Stimulated activated CD4-positive, alpha-beta T cell treated with anti-CD3 and anti-CD28 coated beads, TNF-alpha, amount 100 ng/mL, for 24 hours (primary cell): ENCODE measurements at regions not wholly inside any gene's neighbourhood (a gene's known extent, or its start where the extent isn't known, plus 50 kb on each side); places are given as distances from the start of the nearest gene placed in this dataset.
"Not testable (repeated sequence)": the region's sequence is repeated elsewhere in the genome, so short reads cannot be mapped to it uniquely, and the experiment has no call there.

ENCODE experiments used
- DNase-seq, 3 experiments: peaks; one replicate each; pipeline ENCODE4 v3.0.0-alpha.2; 2020; ENCODE audit warnings: low read depth in 3 of 3

DNA sequence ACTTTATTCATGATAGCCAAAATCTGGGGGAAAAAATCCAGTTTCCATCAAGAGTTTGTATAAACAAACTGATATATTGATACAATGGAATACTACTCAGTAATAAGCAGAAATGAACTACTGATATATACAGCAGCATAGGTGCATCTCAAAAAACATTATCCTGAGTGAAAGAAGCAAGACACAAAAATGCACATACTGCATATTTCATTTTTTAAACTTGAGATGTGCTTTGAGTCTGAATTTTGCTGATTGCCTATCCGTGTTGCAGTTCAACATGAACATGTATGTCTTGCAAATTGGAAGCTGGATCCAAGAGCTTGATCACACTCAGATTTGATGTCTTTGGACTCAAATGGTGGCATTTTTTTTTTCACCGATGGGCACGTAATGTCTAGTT is 132.4 kb downstream of the TSEN15 start:
- no peak for DNase-seq

DNA sequence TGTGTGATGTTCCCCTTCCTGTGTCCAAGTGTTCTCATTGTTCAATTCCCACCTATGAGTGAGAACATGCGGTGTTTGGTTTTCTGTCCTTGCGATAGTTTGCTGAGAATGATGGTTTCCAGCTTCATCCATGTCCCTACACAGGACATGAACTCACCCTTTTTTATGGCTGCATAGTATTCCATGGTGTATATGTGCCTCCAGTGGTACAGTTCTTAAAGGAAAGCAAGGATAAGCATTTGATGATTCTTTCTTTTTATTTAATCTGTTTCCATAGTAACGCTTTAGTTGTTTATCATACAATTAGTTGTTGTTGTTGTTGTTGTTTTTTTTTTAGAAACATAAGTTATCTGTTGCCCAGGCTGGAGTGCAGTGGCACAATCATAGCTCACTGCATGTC is 133.1 kb downstream of the TSEN15 start:
- DNase-seq, result not testable (repeated sequence)

DNA sequence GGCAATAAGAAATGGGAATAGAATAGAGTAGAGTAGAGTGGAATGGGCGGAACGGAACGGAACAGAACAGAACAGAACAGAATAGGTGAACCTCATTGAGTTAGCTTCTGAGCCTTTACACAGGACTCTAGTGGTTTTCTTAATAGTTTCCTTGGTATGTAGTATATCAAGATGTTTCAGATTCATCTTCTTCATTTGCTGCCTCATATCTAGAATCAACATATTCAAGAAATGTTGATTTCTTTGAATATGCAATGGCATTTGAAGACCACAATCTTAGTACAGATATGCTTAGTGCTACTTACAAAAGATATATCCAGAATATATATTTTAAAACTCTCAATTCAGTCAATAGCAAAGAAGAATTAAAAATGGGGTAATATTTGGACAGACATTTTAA is 133.8 kb downstream of the TSEN15 start:
- DNase-seq, result no peak

DNA sequence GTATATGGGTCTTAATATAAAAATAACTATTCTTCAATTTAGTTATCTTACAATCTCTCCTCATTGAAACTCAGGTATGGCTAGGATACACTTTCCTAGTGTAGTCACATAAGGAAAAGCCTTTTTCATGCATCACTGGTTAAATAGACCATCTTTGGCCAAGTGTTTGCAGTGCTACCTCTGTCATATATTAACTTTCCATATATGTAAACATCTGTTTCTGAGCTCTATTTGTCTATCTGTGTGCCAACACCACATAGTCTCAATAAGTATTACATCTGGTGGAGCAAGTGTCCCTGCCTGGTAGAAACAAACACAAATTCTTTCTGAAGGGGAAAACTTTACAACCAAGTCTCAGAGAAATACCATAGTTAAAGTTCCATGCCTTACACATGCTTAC is 134.6 kb downstream of the TSEN15 start:
- no peak for DNase-seq

DNA sequence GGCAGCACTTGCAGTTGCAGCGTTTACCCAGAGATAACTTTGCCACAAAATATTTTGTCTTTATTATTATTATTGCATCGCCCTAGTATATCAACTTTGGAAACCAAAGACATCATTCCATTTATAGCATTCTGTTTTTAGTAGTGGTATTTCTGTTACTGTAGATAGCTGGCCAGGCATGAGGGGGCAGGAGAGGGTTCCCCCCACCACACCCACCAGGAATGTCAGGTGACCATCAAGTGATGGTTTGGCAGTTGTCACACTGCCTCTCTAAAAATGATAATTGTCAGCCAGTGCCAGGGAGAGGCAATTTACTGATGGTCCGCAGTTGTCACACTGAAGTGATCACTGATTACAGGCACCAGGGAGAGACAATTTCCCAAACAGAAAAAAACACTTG is 135.6 kb downstream of the TSEN15 start:
- no peak for DNase-seq

DNA sequence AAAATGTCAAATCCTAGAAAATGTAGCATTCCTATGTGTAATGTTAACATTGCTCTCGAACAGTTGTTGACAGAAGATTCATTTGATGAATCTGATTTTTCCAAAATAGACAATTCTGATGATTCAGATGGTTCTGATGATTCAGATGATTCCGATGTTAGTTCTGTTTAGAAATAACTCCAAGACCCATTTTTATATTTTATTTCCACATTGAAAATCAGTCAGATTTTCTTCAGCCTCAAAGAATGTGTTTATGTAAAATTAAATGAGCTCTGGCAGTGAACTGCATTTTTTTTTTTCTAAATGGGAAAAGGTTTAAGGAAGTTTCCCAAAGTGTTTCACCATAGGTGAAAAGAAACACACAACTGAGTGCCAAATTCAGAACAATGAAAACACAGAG is 136.5 kb downstream of the TSEN15 start:
- no peak for DNase-seq

DNA sequence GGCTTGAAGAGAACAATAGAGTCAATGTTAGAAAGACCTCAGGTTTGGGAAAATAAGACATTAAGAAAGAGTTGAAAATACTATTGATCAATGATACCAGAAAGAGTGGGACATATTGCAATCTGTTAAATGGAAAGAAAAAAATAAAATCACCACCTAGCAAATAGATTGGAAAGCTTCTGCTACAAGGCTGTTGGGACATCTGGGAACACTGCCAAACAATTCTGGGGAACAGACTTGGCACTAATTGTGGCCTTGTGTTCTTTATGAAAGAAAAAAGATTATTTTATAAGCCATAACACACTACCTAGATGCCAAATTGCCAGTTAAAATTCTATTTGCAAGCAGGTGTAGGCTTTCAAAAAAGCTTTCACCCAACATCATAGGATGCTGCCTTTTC is 137.8 kb downstream of the TSEN15 start:
- DNase-seq, result no peak

DNA sequence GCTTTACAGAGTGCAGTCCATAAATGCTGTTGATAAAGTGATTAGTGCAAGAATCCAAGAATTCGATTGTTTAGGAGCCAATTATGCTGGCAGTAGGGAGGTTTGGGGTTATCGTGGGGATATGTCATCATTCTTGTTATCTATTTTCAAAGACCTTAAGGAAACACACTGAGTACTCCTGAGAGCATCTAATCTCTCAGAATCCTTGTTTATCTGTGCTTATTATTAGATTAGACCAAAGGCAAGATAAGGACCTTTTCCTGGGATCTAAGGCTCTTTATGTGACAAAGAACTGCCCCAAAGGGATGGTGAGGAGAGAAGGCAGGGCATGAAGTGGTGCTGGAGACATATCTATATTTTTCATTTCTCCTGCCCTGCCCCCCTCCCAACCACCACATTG is 139.1 kb downstream of the TSEN15 start:
- no peak for DNase-seq

DNA sequence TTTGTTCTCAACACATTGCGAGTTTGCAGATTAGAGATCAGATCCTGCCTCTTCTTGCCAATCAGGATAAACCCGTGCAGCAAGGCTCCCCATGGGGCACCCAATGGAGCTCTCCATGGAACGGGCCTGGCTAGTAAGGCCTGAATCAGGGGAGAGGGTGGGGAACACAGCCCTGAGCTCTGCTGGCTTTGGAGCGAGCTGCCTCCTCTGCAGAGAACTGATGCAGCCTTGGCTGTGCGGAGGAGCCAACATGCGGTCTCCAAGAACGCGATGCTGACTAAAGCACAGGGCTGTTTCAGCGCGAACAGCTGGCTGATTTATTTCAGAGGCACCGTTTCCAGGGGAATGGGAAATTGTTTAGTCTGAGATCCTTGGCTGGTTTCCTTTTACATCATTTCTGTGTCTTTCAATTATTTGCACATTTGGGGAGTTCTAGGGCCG is 139.7 kb downstream of the TSEN15 start:
- no peak for DNase-seq

DNA sequence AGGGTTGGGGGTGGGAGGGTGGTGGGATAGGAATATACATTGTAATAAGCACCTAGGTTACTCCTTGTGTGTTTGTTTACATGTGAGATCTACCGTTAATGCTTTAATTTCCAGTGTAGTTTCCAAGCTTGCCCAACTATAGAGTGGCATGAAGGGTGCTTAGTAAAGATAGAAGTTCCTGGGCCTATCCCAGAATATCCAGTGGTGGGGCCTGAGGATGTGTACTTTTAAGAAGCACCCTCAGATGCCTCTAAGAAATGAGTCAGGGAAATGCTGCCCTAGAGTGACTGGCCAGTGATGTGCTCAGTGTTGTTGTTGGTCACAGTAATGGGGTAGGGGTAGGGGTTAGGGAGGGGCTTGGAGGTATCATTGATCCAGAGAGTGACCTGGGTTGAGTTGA is 141.3 kb downstream of the TSEN15 start:
- no peak for DNase-seq

DNA sequence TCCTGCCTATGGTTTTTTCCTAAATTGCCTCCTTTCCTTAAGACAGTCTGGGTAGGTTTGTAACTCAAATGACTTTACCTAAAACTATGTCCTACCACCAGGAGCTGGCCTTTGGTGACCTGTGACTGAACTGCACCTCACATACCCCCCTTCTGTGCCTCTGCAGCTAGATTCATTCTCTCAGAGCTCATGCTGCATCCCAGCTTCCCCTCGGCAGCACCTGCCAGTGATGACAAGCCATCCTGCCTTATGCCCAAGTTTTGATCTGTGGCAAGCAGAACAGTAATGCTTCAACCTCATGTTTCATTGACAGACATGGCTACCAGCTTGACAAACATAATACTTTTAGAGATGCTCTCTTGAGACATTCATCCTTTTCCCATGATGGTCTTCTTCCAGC is 141.9 kb downstream of the TSEN15 start:
- no peak for DNase-seq

DNA sequence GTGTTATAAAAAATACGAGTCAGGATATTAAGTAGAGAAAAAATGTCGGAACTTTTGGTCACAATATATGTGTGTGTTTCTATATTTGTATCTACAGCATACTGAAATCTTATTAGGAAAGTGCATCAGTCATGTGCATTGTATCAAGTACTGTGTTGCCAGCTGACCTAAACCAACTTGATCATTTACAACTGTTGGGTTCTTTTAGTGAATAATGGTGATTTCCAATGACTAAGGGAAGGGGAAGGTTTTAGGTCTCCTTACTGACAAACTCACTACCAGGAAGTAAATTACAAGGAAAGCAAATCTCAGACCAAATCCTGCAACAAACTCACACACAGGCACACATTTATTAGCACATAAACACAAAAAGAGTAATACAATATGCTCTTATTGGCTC is 142.7 kb downstream of the TSEN15 start:
- DNase-seq, result no peak

DNA sequence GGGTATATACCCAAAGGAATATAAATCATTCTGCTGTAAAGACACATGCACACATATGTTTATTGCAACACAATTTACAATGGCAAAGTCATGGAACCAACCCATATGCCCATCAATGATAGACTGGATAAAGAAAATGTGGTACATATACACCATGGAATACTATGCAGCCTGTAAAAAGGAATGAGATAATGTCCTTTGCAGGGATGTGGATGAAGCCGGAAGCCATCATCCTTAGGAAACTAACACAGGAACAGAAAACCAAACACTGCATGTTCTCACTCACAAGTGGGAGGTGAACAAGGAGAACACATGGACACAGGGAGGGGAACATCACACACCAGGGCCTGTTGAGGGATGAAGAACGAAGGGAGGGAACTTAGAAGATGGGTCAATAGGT is 144.2 kb downstream of the TSEN15 start:
- not testable (repeated sequence) for DNase-seq

DNA sequence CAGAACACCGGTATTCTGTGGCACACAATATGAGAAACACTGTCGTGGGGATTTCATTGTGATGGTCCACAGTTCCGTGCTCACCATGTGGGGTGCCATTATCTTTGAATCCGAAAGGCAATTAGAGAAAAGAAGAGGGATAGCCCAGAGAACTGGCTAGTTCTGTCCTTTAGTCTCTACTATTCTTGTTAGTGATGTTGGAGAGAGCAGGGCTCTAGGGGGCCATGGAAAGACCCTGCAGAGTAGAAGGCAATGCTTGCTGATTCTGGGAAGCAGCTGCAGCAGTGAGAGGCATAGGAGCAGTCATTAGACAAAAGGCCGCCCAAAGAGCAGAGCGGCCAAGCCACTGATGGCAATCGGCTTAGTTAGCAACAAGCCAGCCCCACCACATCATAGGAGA is 146.3 kb downstream of the TSEN15 start:
- no peak for DNase-seq

DNA sequence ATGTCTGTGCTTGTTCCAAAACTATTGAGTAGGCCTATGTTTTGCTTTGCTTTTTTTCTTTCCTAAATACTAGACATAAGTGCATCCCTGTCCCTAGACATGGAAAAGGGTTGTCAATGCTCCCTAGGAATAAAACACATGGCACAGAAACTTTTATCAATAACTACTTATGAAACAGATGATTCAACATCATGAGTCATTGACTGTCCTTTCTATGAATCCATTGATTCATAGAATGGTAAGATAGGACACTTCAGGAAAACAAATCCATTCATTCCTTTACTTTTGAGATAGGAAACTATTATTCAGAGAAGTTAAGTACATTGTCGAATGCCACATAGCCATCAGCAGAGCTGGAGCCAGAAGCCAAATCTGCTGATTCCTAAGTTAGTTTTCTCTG is 147.5 kb downstream of the TSEN15 start:
- DNase-seq, result no peak

DNA sequence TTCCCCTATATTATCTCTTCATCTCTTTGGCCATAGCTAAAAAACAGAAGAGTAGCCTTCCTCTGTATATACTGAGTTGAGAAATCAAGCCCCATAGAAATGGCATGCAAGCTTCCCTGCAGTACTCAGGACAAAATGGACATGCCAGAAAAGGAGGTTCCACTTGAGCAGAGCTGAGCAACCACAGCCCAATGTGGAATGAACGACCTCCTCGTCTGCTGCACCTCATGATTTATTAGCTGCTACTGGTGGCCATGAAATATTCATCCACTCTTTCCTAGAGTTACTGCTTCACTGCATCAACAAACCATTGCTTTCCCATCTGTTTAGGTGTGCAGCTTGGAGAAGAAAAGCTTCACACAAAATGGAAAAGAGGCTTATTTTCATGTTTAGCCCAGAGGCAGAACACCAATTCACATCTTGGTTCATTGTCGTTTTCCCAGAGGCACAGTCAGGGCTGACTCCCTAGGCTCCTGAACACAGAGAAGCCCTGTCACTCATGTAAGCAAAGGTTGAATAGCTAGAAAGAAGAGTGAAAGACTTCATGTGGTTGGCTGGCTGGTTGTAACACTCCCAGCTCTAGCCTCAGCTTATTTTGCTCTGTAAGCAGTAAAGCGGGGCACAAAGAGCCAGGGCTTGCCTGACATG is 148.0 kb downstream of the TSEN15 start:
- no peak for DNase-seq

DNA sequence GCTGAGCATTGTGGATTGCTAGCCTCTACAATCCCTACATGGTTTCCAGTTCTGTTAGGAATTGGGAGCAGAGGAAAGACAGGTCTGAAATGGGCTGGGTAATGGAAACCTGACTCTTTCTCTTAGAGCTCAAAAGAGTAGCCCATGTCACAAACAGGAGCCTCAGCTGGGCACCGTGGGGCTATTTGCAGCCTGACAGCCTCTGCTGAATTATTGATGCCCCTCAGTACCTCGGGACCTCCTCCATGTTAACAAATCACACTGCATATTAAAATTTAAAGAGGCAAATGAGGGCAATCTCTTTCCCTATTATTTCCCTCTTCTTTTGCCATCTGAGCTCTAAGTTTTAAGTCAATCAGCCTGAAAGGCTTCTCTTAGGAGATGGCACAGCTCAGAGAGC is 157.1 kb downstream of the TSEN15 start:
- no peak for DNase-seq

DNA sequence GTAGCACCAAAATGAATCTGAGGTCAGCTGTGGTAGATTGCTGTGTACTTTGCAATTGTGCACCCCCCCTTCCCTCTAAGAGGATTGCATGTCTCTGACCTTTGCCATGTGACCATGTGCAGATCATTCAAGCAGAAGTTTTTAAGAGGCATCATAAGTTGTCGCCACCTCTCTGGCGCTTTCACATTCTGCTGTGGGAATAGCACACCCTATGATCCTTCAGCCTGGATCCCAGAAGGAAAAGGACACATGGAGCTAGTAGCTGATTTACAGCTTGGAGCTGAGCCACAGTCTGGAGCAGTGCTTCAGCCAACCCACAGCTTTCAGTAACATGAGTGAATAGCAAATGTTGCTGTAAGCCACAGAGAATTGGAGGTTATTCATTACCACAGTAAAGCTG is 158.5 kb downstream of the TSEN15 start:
- DNase-seq, result no peak

DNA sequence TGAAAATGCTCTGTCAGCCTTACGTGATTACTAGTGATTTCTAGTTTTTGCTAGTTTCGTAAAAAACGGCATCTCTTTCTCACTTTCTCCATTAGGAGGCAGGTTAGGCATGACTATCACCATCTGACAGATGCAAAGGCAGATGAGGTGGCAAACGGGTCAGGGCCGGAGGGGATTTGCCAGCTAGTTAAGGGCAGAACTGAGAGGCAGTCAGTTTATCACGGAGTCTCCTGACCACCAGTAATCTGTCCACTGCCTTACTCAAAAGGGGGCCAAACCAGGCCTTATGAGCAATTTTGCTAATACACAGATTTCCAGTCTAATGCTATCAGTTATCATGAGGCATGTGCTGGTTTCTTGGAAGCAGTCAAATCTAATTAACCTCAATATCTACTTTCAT is 159.3 kb downstream of the TSEN15 start:
- DNase-seq, result no peak

DNA sequence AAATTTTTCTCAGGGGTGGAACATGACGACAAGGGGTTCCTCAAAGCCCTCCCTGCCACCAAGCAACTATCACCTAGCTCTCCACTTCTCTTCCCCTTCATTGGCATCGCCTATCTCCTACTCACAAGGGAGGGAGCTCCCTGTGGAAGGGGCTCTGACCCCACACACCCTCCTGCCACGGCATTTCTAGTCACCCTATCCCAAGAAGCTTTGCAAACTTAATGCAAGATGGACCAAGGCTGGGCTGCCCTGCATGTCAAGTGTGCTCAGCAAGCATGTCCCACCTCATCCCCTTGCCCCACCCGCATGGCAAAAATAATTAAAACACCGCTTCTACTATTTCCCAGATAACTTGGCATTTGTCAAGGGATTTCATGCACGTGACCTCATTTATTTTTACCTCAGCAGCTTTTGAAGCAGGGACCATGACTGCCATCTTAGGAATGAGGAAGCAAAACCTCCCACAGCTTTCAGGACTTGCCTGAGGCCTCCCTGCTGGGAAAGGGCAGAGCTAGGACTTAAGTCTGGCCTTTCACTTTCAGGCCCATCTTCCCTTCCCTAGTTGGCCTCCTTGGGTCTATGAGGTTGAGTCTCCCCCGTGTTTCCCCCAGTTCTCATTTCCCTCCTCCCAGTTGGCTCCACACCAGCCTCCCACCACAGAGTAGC is 161.3 kb downstream of the TSEN15 start:
- DNase-seq, result no peak

DNA sequence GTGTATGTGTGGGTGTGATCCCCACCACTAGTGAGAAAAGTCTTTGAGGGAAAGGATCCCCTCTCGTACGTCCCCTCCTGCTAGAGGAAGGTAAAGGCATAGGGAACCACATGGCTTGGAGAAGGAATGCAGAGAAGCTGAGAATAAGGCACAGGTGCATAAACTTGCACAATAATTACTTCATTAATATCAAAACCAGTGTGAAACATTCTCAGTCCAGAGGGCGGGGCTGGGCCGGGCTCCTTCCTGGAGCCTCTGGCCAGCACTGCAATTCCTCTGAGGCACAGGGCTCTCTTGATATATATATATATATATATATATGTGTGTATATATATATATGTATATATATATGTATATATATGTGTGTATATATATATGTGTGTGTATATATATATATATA is 162.6 kb downstream of the TSEN15 start:
- DNase-seq, result no peak

DNA sequence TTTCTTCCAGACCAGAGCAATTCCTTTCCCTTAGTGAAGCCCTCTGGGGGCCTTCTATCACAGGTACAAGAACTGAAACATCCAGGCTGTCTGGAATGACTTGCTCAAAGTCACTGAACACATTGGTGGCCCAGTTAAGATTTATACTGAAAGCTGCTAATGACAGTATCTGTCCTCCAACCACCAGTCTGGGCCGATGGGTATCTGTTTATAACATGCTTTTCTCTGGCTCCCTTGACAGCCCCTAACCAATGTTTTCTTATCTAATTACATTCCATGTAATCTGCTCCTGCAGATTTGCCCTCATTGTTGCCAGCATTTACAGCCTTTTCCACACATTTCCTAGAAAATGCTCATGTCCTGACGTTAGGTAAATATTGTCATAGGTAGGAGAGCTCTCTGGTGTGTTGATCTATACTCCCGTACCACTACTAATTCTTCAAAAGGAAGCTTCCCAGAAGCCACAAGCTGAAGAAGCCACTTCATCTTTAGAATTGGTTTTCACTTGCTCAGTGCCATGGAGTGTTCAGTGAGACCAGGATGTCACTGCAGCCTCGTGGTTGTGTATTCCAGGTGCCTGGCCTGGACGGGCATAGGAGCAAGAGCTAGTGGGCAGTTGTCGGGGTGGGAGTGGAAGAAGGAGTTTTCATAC is 163.9 kb downstream of the TSEN15 start:
- no peak for DNase-seq

DNA sequence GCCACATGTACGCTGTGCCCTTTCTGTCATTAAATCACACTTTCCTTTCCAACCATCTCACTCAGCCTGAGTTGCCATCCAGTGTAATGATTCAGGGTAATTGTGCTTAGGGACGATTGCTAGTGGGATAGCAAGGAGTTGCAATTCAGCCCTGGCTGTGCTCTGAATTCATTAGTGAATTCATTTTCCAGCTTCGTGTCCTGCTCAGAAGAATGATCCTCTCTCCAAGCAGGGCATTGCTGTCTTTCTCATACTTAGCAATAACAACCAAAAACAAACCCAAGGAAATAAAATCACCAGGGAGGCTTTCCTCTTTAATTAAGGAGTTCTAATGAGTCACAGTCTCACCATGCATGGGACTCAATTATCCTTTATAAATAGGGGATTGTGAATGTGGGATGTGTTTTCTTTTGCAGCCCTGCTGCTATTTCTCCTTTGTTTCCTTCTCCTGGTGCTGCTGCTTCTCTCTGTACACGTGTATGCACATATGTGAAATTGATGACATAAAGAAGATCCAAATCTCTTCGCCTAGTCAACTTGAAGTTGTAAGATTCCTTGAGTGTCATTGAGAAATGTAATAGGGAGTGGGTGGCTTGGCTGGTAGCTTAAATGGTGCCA is 167.0 kb downstream of the TSEN15 start:
- DNase-seq, result no peak
